ENCODE measurements at regions not wholly inside any gene's neighbourhood (a gene's known extent, or its start where the extent isn't known, plus 50 kb on each side); places are given as distances from the start of the nearest gene placed in this dataset.

GRCh38 chr5:39652036-39652435 lies 227.3 kb upstream of the DAB2 start:
- DNase-seq (ENCODE audit: low read depth): no peak
- no peak overlapping the region for H3K4me3 ChIP-seq (ENCODE audit: low read depth, low read length)
- TF ChIP-seq CTCF (IDR thresholded peaks at IDR 0.05; ENCODE audit: insufficient read depth, low read depth, low read length, missing control alignments): no peak

GRCh38 chr5:39650008-39650762 lies 225.4 kb upstream of the DAB2 start:
- no peak for TF ChIP-seq CTCF (IDR thresholded peaks at IDR 0.05; ENCODE audit: insufficient read depth, low read depth, low read length, missing control alignments)
- DNase-seq (ENCODE audit: low read depth): no peak
- no peak overlapping the region for H3K4me3 ChIP-seq (ENCODE audit: low read depth, low read length)

GRCh38 chr5:39648848-39649227 lies 224.1 kb upstream of the DAB2 start:
- DNase-seq (ENCODE audit: low read depth): peak; percentile 4
- H3K4me3 ChIP-seq (ENCODE audit: low read depth, low read length): no peak overlapping the region
- TF ChIP-seq CTCF (IDR thresholded peaks at IDR 0.05; ENCODE audit: insufficient read depth, low read depth, low read length, missing control alignments): no peak

GRCh38 chr5:39648085-39648847 lies 223.5 kb upstream of the DAB2 start:
- no peak for DNase-seq (ENCODE audit: low read depth)
- no peak overlapping the region for H3K4me3 ChIP-seq (ENCODE audit: low read depth, low read length)
- no peak for TF ChIP-seq CTCF (IDR thresholded peaks at IDR 0.05; ENCODE audit: insufficient read depth, low read depth, low read length, missing control alignments)

GRCh38 chr5:39640552-39640951 lies 215.8 kb upstream of the DAB2 start:
- H3K4me3 ChIP-seq (ENCODE audit: low read depth, low read length): no peak overlapping the region
- DNase-seq (ENCODE audit: low read depth): peak; percentile 27
- TF ChIP-seq CTCF (IDR thresholded peaks at IDR 0.05; ENCODE audit: insufficient read depth, low read depth, low read length, missing control alignments): no peak

GRCh38 chr5:39639618-39640089 lies 214.9 kb upstream of the DAB2 start:
- no peak overlapping the region for H3K4me3 ChIP-seq (ENCODE audit: low read depth, low read length)
- TF ChIP-seq CTCF (IDR thresholded peaks at IDR 0.05; ENCODE audit: insufficient read depth, low read depth, low read length, missing control alignments): no peak
- DNase-seq (ENCODE audit: low read depth): no peak
